ENCODE measurements at regions not wholly inside any gene's neighbourhood (a gene's known extent, or its start where the extent isn't known, plus 50 kb on each side); places are given as distances from the start of the nearest gene placed in this dataset.

DNA sequence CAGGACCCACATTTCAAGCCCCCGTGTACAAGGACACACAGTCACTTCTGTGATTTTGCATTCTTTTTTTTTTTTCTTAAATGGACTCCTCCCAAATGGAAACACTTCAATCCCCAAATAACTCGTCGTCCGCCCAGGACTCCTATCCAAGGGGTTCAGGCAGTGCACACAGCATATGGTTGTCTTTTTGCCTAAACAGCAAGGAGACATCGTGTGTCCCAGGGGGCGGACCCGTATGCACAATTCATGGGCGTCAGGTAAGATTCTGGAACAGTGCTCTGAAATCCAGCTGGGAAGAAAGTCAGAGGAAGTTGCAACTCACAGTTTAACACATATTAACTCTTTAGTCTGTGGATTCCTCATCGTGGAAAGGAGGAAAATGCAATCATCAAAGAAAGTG, 231.3 kb downstream of the SHOX start (continued):
- TF ChIP-seq, protein P1, sequence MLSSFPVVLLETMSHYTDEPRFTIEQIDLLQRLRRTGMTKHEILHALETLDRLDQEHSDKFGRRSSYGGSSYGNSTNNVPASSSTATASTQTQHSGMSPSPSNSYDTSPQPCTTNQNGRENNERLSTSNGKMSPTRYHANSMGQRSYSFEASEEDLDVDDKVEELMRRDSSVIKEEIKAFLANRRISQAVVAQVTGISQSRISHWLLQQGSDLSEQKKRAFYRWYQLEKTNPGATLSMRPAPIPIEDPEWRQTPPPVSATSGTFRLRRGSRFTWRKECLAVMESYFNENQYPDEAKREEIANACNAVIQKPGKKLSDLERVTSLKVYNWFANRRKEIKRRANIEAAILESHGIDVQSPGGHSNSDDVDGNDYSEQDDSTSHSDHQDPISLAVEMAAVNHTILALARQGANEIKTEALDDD (IDR thresholded peaks at IDR 0.05), result no peak
- TF ChIP-seq ZNF239 (CRISPR knock-in tag; IDR thresholded peaks at IDR 0.05), result no peak
- no peak for TF ChIP-seq ZNF41 (CRISPR knock-in tag; conservative IDR thresholded peaks at IDR 0.05)
- TF ChIP-seq NR4A1 (CRISPR knock-in tag; IDR thresholded peaks at IDR 0.05), result no peak
- no peak for TF ChIP-seq NR4A1 (tag; IDR thresholded peaks at IDR 0.05)

DNA sequence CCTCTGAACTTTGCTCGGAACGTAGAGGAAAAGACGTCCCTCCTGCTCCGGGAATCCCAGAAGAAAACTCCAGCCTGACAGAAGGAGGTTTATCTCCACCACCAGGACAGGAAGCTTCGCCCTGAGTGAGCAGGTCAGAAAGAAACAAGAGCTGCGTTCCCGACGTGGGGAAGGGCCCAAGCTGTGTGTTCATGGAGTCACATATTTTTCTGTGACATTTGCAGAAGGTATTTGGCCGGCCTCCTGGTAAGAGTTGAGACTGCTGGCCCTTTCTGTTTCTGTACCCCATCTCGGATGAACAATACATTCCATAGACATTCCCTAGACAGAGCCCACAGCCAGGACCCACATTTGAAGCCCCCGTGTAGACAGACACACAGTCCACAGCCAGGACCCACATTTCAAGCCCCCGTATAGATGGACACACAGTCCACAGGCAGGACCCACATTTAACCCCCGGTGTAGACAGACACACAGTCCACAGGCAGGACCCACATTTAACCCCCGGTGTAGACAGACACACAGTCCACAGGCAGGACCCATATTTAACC, 230.8 kb downstream of the SHOX start:
- DNase-seq (ENCODE audit: extremely low read depth in 1 of 4, low spot score in 3 of 4), result no peak
- Histone ChIP-seq H3K4me3 (no peak overlapping the region), H3K4me1 (replicated peaks in 1 of 2; ENCODE audit: control insufficient read depth in 2 of 2, insufficient read depth in 2 of 2, low read length in 2 of 2) (no peaks in the 10 kb centered on the region), H3K9me3 (replicated peaks; ENCODE audit: control insufficient read depth, insufficient read depth, low read depth, low read length) (no peaks in the 10 kb centered on the region), H3K9me1 (ENCODE audit: control insufficient read depth, insufficient read depth, low read length) (no peaks in the 10 kb centered on the region), H3K36me3 (ENCODE audit: control insufficient read depth, insufficient read depth, low read length) (no peaks in the 10 kb centered on the region), H3K4me2 (ENCODE audit: insufficient read depth, low read length) (no peak overlapping the region), H3K79me2 (ENCODE audit: control insufficient read depth, insufficient read depth, low read length) (no peaks in the 10 kb centered on the region), H4K20me1 (replicated peaks; ENCODE audit: control insufficient read depth, insufficient read depth, low read length) (no peaks in the 10 kb centered on the region), H3K9ac (ENCODE audit: insufficient read depth in 1 of 2, low read depth in 2 of 2, low read length in 2 of 2) (no peak overlapping the region), H3K27ac (ENCODE audit: extremely low read depth, low read depth, low read length) (no peak overlapping the region), H2AFZ (ENCODE audit: low read depth, low read length) (no peak overlapping the region), H3K27me3 (ENCODE audit: control insufficient read depth in 2 of 2, insufficient read depth in 2 of 2, low read length in 2 of 2) (no peaks in the 10 kb centered on the region; a peak in 1 of 5 replicates)
- 1% methylated on average over 10 of the region's 14 CpGs for WGBS (ENCODE audit: insufficient coverage, low coverage, missing lambda C conversion rate)
- FAIRE-seq, result no peak
- ChIA-PET POLR2A (no interaction called here), CTCF (ENCODE audit: low intra/inter-chr PET ratio) (no interaction called here)
- TF ChIP-seq TARDBP (IDR thresholded peaks at IDR 0.05) (no peak), ZKSCAN8 (CRISPR knock-in tag; IDR thresholded peaks at IDR 0.05) (no peak)
- TF ChIP-seq, protein P2, sequence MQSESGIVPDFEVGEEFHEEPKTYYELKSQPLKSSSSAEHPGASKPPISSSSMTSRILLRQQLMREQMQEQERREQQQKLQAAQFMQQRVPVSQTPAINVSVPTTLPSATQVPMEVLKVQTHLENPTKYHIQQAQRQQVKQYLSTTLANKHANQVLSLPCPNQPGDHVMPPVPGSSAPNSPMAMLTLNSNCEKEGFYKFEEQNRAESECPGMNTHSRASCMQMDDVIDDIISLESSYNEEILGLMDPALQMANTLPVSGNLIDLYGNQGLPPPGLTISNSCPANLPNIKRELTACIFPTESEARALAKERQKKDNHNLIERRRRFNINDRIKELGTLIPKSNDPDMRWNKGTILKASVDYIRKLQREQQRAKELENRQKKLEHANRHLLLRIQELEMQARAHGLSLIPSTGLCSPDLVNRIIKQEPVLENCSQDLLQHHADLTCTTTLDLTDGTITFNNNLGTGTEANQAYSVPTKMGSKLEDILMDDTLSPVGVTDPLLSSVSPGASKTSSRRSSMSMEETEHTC (IDR thresholded peaks at IDR 0.05), result no peak
- ATAC-seq, result no peak
- in situ Hi-C loops (cut with MboI), result no loop called here
- no TSS peak for BruUV-seq (replicated peaks)
- intact Hi-C loops (cut with micrococcal nuclease), result no loop called here
